Ascending aorta (tissue), 2 donors: ENCODE measurements at regions not wholly inside any gene's neighbourhood (a gene's known extent, or its start where the extent isn't known, plus 50 kb on each side); places are given as distances from the start of the nearest gene placed in this dataset.

Experiments used
- DNase-seq, 2 donors: peaks; one replicate each; pipeline ENCODE4 v3.0.0-alpha.2; 2019; ENCODE audit warnings: low spot score in 2 of 2
- H3K27ac ChIP-seq, 2 donors: fragments of 200-600 bp; sonication (generic); one replicate each; pipeline ENCODE4 v1.5.1; 2016 to 2017; ENCODE audit warnings: mild to moderate bottlenecking in 1 of 2
- H3K27me3 ChIP-seq: fragments of 200-600 bp; sonication (generic); one replicate; pipeline ENCODE4 v1.5.1; 2017
- H3K36me3 ChIP-seq, 2 donors: fragments of 200-600 bp; sonication (generic); one replicate each; pipeline ENCODE4 v1.5.1; 2016
- H3K4me1 ChIP-seq, 2 donors: fragments of 200-600 bp; sonication (generic); one replicate each; pipeline ENCODE4 v1.5.1; 2016 to 2017; ENCODE audit warnings: mild to moderate bottlenecking in 1 of 2
- H3K4me3 ChIP-seq, 2 donors: fragments of 200-600 bp; sonication (generic); one replicate each; pipeline ENCODE4 v1.5.1; 2016 to 2017; ENCODE audit warnings: mild to moderate bottlenecking in 1 of 2
- H3K9me3 ChIP-seq, 2 donors: fragments of 200-600 bp; sonication (generic); one replicate each; pipeline ENCODE4 v1.5.1; 2016
- intact Hi-C: fragments of 100-400 bp; cut with DNase I; formaldehyde crosslinking; loops from one replicate; pipeline ENCODE4 v1.15.1; 2023
- TF ChIP-seq, protein P1 (sequence below), 3 experiments: fragments of 200-600 bp in 2 of 3; fragments of 450-650 bp in 1 of 3; sonication (generic) in 2 of 3; IDR thresholded peaks; one replicate each; pipeline ENCODE4 v1.5.1; 2016 to 2019; ENCODE audit warnings: antibody characterized with exemption in 3 of 3, mild to moderate bottlenecking in 1 of 3, moderate library complexity in 1 of 3

DNA sequence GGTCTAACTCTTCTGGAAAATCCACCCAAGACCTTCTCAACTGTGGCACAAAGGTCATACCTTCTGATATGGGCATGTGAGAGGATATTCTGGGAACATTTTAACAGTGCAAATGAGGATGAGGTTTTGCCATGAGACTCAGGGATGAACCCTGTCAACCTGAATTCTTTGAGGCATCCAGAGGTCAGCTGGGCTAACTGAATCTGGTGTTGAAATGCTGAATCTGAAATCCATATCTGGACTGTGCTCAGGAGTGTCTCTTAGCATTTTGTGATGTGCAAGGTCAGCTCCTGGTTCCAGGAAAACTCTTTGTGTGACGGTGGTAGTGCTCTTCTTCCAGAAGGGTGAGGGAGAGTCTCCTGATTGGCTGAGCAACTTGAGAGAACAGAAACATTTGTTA is 276.0 kb upstream of the SALL1 start:
- no peaks in the 10 kb centered on the region for H3K9me3 ChIP-seq
- no peak overlapping the region for H3K27ac ChIP-seq
- no peak for DNase-seq
- no peaks in the 10 kb centered on the region for H3K36me3 ChIP-seq
- no peaks in the 10 kb centered on the region for H3K4me1 ChIP-seq
- TF ChIP-seq, protein P1, sequence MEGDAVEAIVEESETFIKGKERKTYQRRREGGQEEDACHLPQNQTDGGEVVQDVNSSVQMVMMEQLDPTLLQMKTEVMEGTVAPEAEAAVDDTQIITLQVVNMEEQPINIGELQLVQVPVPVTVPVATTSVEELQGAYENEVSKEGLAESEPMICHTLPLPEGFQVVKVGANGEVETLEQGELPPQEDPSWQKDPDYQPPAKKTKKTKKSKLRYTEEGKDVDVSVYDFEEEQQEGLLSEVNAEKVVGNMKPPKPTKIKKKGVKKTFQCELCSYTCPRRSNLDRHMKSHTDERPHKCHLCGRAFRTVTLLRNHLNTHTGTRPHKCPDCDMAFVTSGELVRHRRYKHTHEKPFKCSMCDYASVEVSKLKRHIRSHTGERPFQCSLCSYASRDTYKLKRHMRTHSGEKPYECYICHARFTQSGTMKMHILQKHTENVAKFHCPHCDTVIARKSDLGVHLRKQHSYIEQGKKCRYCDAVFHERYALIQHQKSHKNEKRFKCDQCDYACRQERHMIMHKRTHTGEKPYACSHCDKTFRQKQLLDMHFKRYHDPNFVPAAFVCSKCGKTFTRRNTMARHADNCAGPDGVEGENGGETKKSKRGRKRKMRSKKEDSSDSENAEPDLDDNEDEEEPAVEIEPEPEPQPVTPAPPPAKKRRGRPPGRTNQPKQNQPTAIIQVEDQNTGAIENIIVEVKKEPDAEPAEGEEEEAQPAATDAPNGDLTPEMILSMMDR (IDR thresholded peaks at IDR 0.05), result no peak
- H3K27me3 ChIP-seq, result no peaks in the 10 kb centered on the region
- intact Hi-C loops, result no loop called here
- H3K4me3 ChIP-seq, result no peak overlapping the region

DNA sequence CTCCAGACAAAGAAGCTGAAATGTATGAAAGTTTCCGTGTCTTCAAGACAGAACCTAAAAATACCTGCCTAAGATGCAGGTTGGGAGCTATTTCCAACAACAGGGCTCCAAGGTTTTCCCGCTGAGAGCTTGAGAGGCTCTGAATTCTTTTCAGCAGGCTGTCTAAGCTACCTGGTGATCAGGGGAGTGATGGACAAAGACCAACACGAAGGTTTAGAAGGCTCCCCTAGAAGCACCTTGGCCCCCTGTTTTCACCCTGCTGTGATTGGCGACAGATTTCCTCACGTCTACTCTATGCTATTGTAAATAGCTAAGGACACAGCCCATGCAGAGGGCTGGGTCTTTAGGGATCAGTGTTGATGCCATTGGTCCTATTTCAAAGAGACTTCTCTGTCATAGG is 275.2 kb upstream of the SALL1 start:
- Histone ChIP-seq H3K9me3 (no peaks in the 10 kb centered on the region), H3K4me3 (no peak overlapping the region), H3K4me1 (no peaks in the 10 kb centered on the region), H3K36me3 (no peaks in the 10 kb centered on the region), H3K27me3 (no peaks in the 10 kb centered on the region), H3K27ac (no peak overlapping the region)
- intact Hi-C loops, result no loop called here
- TF ChIP-seq, protein P1 (IDR thresholded peaks at IDR 0.05), result no peak
- no peak for DNase-seq

DNA sequence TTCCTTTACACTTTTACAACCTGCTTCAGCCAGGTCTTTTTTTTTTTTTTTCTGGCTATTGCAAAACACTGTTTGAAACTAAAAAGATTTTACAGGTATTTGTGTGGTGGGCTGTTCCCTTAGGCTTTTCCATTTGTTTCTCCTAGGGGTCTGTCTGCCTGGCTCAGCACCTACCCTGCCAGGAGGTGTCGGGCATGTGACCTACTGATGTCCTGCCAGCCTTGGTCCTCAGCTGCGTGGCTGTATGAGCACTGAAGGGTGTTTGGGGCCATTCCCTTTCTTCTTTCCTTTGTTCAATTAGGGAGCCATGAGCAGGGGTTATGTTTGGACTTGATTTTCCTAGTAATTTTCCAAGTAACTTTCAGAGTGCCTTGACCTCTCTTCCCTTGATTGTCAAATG is 269.2 kb upstream of the SALL1 start:
- TF ChIP-seq, protein P1 (IDR thresholded peaks at IDR 0.05), result no peak
- Histone ChIP-seq H3K9me3 (no peaks in the 10 kb centered on the region), H3K36me3 (no peaks in the 10 kb centered on the region), H3K27ac (no peak overlapping the region), H3K27me3 (no peaks in the 10 kb centered on the region), H3K4me1 (no peaks in the 10 kb centered on the region), H3K4me3 (no peak overlapping the region)
- no peak for DNase-seq
- intact Hi-C loops, result no loop called here

DNA sequence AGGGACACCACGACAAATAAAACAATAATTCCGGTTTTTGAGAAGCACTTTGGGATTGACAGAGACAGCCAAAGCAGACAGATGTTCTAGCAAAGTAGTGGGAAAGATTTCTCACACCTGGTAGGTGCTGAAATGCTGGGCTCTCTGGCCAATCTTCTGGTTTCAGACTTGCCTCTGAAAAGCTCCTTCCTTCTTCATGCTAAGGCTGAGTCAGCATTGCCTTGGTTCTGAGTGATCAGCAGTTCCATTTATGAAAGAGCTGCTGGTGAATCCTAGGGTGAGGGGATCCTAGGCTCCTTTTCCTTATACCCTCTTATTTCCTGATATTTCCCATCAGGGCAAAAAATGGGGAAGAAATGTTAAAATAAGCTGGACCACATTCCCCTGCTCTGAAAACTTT is 268.7 kb upstream of the SALL1 start:
- no peaks in the 10 kb centered on the region for H3K9me3 ChIP-seq
- intact Hi-C loops, result no loop called here
- H3K27me3 ChIP-seq, result no peaks in the 10 kb centered on the region
- no peaks in the 10 kb centered on the region for H3K4me1 ChIP-seq
- H3K27ac ChIP-seq, result no peak overlapping the region
- TF ChIP-seq, protein P1 (IDR thresholded peaks at IDR 0.05), result no peak
- H3K36me3 ChIP-seq, result no peaks in the 10 kb centered on the region
- no peak for DNase-seq
- no peak overlapping the region for H3K4me3 ChIP-seq

DNA sequence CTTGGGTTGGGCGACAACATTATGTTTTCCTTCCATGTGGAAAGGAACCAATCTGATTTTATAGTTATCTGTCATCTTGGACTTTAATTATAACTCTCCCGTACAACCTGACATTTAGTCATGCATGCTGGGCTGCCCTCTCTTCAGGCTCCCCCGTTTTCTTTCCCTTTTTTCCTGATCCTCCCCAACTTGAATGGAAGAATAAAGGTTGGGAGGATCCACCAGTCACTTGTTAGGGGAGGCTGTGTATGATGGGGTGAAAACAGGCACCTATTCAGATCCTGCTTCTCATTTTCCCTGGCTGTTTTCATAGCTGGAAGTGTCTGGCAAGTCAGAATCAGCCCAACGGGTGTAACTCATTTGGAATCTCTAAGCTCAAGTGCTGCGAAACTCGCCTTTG is 267.2 kb upstream of the SALL1 start:
- Histone ChIP-seq H3K4me3 (no peak overlapping the region), H3K27me3 (no peaks in the 10 kb centered on the region), H3K27ac (no peak overlapping the region), H3K4me1 (no peaks in the 10 kb centered on the region), H3K36me3 (no peaks in the 10 kb centered on the region), H3K9me3 (no peaks in the 10 kb centered on the region)
- intact Hi-C loops, result no loop called here
- no peak for DNase-seq
- TF ChIP-seq, protein P1 (IDR thresholded peaks at IDR 0.05), result no peak

DNA sequence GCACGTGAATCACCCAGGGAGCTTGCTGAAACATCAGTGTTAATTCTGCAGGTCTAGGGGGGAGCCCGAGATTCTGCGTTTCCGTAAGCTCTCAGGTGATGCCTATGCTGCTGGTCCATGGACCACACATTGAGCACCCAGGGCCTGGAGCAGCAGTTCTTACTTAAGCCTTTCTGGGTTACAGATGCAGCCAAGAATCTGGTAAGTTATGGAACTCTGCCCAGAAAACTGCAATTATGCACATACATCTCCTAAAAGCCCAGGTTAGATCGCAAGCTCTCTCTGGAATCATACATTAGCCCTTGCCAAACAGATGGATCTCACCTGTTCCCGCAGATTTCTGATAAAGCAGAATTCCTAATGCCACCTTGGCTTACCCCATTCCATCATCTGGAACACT is 265.9 kb upstream of the SALL1 start:
- H3K27ac ChIP-seq, result no peak overlapping the region
- intact Hi-C loops, result no loop called here
- H3K27me3 ChIP-seq, result no peaks in the 10 kb centered on the region
- H3K4me1 ChIP-seq, result no peaks in the 10 kb centered on the region
- TF ChIP-seq, protein P1 (IDR thresholded peaks at IDR 0.05), result no peak
- H3K9me3 ChIP-seq, result no peaks in the 10 kb centered on the region
- DNase-seq, result no peak
- H3K4me3 ChIP-seq, result no peak overlapping the region
- no peaks in the 10 kb centered on the region for H3K36me3 ChIP-seq
